ENCODE measurements at regions not wholly inside any gene's neighbourhood (a gene's known extent, or its start where the extent isn't known, plus 50 kb on each side); places are given as distances from the start of the nearest gene placed in this dataset.
A peak's percentile ranks its signal among the peaks of the same experiment; 100 is the strongest.

- no peaks in the 10 kb centered on the region for H3K27me3 ChIP-seq (ENCODE audit: control insufficient read depth, insufficient read depth, low read length)
- POLR2A ChIA-PET (ENCODE audit: unreplicated experiment) = interaction anchor here (1.0 kb wide), 1 partner anchor 10 kb away, joined by 3 read pairs; no protein-coding TSS in a partner anchor
- no TSS peak for BruUV-seq (replicated peaks)
Measured at GRCh38 chr16:66120656-66121055, 245.8 kb upstream of the CDH5 start.

More at GRCh38 chr16:66120656-66121055, 245.8 kb upstream of the CDH5 start:
- no CpG with 5 or more reads among the region's 3 CpGs for WGBS, 2 experiments (ENCODE audit: extremely low coverage in 2 of 2, insufficient read length in 1 of 2)
- H3K18ac ChIP-seq (ENCODE audit: low read depth, low read length) = peak overlapping the region; percentile 71; the same call in 1 of the 2 replicates
- in situ Hi-C loops (cut with MboI; ENCODE audit: low sequenced_read_pairs) = no loop called here
- dilution Hi-C loops (cut with HindIII; ENCODE audit: low sequenced_read_pairs, unreplicated experiment) = no loop called here
- H3K9ac ChIP-seq (ENCODE audit: low read depth, low read length) = no peak overlapping the region
- H4K8ac ChIP-seq (ENCODE audit: low read depth in 2 of 2, low read length in 2 of 2) = peak overlapping the region in 1 of 2 experiments; percentile 9; a peak in 1 of 4 replicates
- H3K4me1 ChIP-seq (ENCODE audit: control insufficient read depth, insufficient read depth, low read length) = peaks cover 9% of the 10 kb centered on the region
- no peak overlapping the region for H3K4me2 ChIP-seq (ENCODE audit: low read depth, low read length)
- H3K14ac ChIP-seq (replicated peaks; ENCODE audit: low read depth, low read length) = peak overlapping the region; percentile 31; the same call in 1 of the 2 replicates
- H3K9me1 ChIP-seq (ENCODE audit: insufficient read depth, low read length) = peaks cover 8% of the 10 kb centered on the region
- H4K5ac ChIP-seq (ENCODE audit: low read depth, low read length) = peak overlapping the region; percentile 35; the same call in 1 of the 2 replicates
- H3K9me3 ChIP-seq (ENCODE audit: control insufficient read depth, insufficient read depth, low read length) = no peaks in the 10 kb centered on the region
- no peak overlapping the region for H2AFZ ChIP-seq (replicated peaks; ENCODE audit: low read length, poor library complexity)
- no peaks in the 10 kb centered on the region for H4K20me1 ChIP-seq (ENCODE audit: insufficient read depth, low read length)
- H2BK15ac ChIP-seq (ENCODE audit: low read depth, low read length) = 0 out of 3 replicates have a peak overlapping the region, but pooled peaks have one; percentile 39
- peak overlapping the region; percentile 19 for H2BK120ac ChIP-seq (ENCODE audit: low read depth, low read length)
- no peak overlapping the region for H2AK9ac ChIP-seq (replicated peaks; ENCODE audit: low read depth, low read length, poor library complexity)
- no peak overlapping the region for H2BK5ac ChIP-seq (ENCODE audit: low read depth, low read length, poor library complexity, severe bottlenecking)
- no peak overlapping the region for H3K56ac ChIP-seq (ENCODE audit: extremely low read depth, insufficient read depth, low read length)
- no peaks in the 10 kb centered on the region for H3K79me1 ChIP-seq (ENCODE audit: low read depth in 1 of 2, low read length in 2 of 2)
- TF ChIP-seq RFX5 (IDR thresholded peaks at IDR 0.05; ENCODE audit: low read depth, low read length) (no peak), MAFK (IDR thresholded peaks at IDR 0.05; ENCODE audit: low read depth, low read length) (no peak), SMC3 (IDR thresholded peaks at IDR 0.05; ENCODE audit: low read depth, low read length) (no peak), RAD21 (IDR thresholded peaks at IDR 0.05; ENCODE audit: low read length) (no peak), POLR2A (IDR thresholded peaks at IDR 0.05; ENCODE audit: low read depth, low read length) (no peak), BHLHE40 (IDR thresholded peaks at IDR 0.05; ENCODE audit: low read depth, low read length) (no peak), MXI1 (IDR thresholded peaks at IDR 0.05; ENCODE audit: borderline replicate concordance, low read depth, low read length) (no peak), NFE2L2 (IDR thresholded peaks at IDR 0.05; ENCODE audit: low read depth, low read length) (no peak), CTCF (conservative IDR thresholded peaks at IDR 0.05; ENCODE audit: low read depth, low read length) (no peak)
- TF ChIP-seq, protein P1, sequence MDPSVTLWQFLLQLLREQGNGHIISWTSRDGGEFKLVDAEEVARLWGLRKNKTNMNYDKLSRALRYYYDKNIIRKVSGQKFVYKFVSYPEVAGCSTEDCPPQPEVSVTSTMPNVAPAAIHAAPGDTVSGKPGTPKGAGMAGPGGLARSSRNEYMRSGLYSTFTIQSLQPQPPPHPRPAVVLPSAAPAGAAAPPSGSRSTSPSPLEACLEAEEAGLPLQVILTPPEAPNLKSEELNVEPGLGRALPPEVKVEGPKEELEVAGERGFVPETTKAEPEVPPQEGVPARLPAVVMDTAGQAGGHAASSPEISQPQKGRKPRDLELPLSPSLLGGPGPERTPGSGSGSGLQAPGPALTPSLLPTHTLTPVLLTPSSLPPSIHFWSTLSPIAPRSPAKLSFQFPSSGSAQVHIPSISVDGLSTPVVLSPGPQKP (IDR thresholded peaks at IDR 0.05; ENCODE audit: borderline replicate concordance, low read depth, low read length) = no peak
- CTCF ChIA-PET = no interaction called here
- DNase-seq = peak; percentile 41
- peak overlapping the region; percentile 37; the same call in 1 of the 2 replicates for H3K4ac ChIP-seq (ENCODE audit: low read depth, low read length)
- no peaks in the 10 kb centered on the region for H3K36me3 ChIP-seq (ENCODE audit: control insufficient read depth, insufficient read depth, low read length)
- H3K4me3 ChIP-seq (ENCODE audit: insufficient read depth, low read depth, low read length) = no peak overlapping the region
- ATAC-seq (ENCODE audit: low read depth) = no peak
- no peak overlapping the region for H4K91ac ChIP-seq (ENCODE audit: insufficient read depth, low read depth, low read length)
- peak overlapping the region; percentile 41; the same call in 1 of the 2 replicates for H3K23ac ChIP-seq (ENCODE audit: low read depth, low read length)
- H2AK5ac ChIP-seq (ENCODE audit: low read depth, low read length) = peak overlapping the region; percentile 20
- intact Hi-C loops (cut with micrococcal nuclease) = no loop called here
- H3K27ac ChIP-seq (ENCODE audit: insufficient read depth, low read length) = no peak overlapping the region
- peak overlapping the region; percentile 50; the same call in 1 of the 2 replicates for H2BK20ac ChIP-seq (ENCODE audit: low read depth, low read length)
